ENCODE measurements at regions not wholly inside any gene's neighbourhood (a gene's known extent, or its start where the extent isn't known, plus 50 kb on each side); places are given as distances from the start of the nearest gene placed in this dataset.

- no peaks in the 10 kb centered on the region for H3K4me1 ChIP-seq (ENCODE audit: low read depth, poor library complexity, severe bottlenecking)
- no peaks in the 10 kb centered on the region for H3K36me3 ChIP-seq (ENCODE audit: insufficient read depth)
- no peaks in the 10 kb centered on the region for H4K20me1 ChIP-seq (ENCODE audit: insufficient read depth)
- no peak overlapping the region for H3K4me2 ChIP-seq
- no peaks in the 10 kb centered on the region for H3K27me3 ChIP-seq (ENCODE audit: insufficient read depth, low read depth)
- no peak for TF ChIP-seq CTCF (conservative IDR thresholded peaks at IDR 0.05; ENCODE audit: low read depth, low read length)
- no peak overlapping the region for H3K27ac ChIP-seq
- H2AFZ ChIP-seq (ENCODE audit: low read depth): no peak overlapping the region
- H3K4me3 ChIP-seq (IDR thresholded peaks at IDR 0.05; ENCODE audit: insufficient read depth, low read depth, low read length): no peak overlapping the region
- H3K79me2 ChIP-seq (ENCODE audit: insufficient read depth, low read depth): no peaks in the 10 kb centered on the region
- no peak overlapping the region for H3K9ac ChIP-seq
Measured at GRCh38 chr10:71159892-71160291, 52.5 kb upstream of the UNC5B start.

- no peak overlapping the region for H3K4me2 ChIP-seq
Measured at GRCh38 chr10:71161425-71161824, 50.9 kb upstream of the UNC5B start.

More at GRCh38 chr10:71161425-71161824, 50.9 kb upstream of the UNC5B start:
- no peak for TF ChIP-seq CTCF (conservative IDR thresholded peaks at IDR 0.05; ENCODE audit: low read depth, low read length)
- H3K4me1 ChIP-seq (ENCODE audit: low read depth, poor library complexity, severe bottlenecking): no peaks in the 10 kb centered on the region
- H4K20me1 ChIP-seq (ENCODE audit: insufficient read depth): no peaks in the 10 kb centered on the region
- no peak overlapping the region for H3K27ac ChIP-seq
- H2AFZ ChIP-seq (ENCODE audit: low read depth): no peak overlapping the region
- H3K79me2 ChIP-seq (ENCODE audit: insufficient read depth, low read depth): no peaks in the 10 kb centered on the region
- H3K36me3 ChIP-seq (ENCODE audit: insufficient read depth): no peaks in the 10 kb centered on the region
- H3K4me3 ChIP-seq (IDR thresholded peaks at IDR 0.05; ENCODE audit: insufficient read depth, low read depth, low read length): no peak overlapping the region
- H3K27me3 ChIP-seq (ENCODE audit: insufficient read depth, low read depth): no peaks in the 10 kb centered on the region
- no peak overlapping the region for H3K9ac ChIP-seq

Measured in KMS-11 (cell line).